ENCODE measurements at regions not wholly inside any gene's neighbourhood (a gene's known extent, or its start where the extent isn't known, plus 50 kb on each side); places are given as distances from the start of the nearest gene placed in this dataset.

DNA sequence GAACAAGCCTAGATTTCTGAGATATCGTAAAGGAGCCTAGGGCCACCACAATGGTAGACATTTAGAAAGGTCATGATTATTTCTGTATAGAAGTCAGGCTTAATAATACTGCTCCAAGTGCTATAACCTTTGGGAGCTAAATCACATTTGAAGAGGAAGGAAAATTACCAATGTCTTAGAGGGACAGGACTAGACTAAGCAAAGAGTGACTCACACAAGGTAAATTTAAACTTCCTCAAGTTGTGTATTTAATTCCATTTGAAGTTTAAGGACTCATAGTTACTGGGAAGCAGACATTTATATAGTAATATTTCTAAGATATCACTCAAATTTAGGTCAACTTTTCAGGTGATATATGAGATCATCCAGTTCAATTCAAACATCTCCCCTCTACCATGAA lies 227.6 kb upstream of the MME start:
- TF ChIP-seq, protein P1, sequence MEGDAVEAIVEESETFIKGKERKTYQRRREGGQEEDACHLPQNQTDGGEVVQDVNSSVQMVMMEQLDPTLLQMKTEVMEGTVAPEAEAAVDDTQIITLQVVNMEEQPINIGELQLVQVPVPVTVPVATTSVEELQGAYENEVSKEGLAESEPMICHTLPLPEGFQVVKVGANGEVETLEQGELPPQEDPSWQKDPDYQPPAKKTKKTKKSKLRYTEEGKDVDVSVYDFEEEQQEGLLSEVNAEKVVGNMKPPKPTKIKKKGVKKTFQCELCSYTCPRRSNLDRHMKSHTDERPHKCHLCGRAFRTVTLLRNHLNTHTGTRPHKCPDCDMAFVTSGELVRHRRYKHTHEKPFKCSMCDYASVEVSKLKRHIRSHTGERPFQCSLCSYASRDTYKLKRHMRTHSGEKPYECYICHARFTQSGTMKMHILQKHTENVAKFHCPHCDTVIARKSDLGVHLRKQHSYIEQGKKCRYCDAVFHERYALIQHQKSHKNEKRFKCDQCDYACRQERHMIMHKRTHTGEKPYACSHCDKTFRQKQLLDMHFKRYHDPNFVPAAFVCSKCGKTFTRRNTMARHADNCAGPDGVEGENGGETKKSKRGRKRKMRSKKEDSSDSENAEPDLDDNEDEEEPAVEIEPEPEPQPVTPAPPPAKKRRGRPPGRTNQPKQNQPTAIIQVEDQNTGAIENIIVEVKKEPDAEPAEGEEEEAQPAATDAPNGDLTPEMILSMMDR (conservative IDR thresholded peaks at IDR 0.05): no peak
- no peak overlapping the region; the same call in 1 of the 2 replicates for H3K27ac ChIP-seq

DNA sequence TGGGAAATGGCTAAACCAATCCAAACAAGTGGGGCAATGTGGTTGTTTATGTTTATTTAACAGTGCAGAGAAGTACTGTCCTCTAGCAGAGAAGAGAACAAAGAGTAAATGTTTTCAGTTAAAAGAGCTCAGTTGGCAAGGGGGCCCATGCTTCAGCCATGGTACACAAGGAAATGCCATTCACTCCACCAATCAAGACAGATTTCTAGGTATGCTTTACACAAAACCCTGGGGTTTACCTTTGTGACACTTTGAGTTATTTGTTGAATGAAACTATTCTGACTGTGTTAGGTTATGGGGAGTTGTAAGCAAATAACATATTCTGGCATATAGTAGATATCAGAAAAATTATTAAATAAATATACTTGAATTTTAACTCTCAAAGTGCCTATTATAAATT lies 228.5 kb upstream of the MME start:
- TF ChIP-seq ZFX (IDR thresholded peaks at IDR 0.05): no peak
- TF ChIP-seq, protein P1 (conservative IDR thresholded peaks at IDR 0.05): no peak
- peak overlapping the region; percentile 71; the same call in 1 of the 2 replicates for H3K27ac ChIP-seq

DNA sequence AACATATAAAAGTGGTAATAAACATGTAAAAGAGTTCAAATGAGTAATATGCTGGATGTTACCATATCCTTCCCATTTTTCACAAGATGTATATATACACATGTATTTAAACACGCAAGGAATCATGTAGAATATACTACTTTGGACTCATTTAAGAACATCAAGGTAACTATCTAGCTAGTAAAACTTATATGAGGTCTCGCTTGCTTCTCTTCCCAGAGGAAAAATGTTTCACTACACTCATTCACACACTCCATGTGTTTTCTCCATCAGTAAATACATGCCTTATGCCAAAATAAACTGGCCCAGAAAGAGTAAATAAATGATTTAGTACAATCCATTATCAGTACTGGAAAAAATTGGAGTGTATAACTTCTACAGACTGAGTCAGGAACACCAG lies 229.2 kb upstream of the MME start:
- peak overlapping the region; percentile 71; the same call in 1 of the 2 replicates for H3K27ac ChIP-seq
- TF ChIP-seq, protein P1 (conservative IDR thresholded peaks at IDR 0.05): no peak
- TF ChIP-seq ZFX (IDR thresholded peaks at IDR 0.05): no peak

DNA sequence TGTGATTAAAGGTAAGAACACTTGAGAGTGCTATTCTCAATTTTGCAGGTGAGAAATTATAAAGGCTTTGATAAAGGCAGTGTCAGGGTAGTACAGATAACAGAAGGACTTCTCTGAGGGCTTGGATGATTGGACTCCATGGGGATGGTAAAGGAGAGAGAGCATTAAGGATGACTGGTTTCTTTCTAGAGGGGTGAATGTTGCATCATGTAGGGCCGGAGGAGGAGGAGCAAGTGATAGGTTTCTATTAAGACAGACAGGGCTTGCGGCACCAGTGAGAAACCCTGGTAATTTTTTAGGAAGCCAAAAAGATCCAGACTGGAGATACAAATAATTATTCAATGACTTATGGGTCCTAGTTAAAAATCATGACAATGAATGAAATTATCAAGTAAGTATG lies 230.7 kb upstream of the MME start:
- TF ChIP-seq, protein P1 (conservative IDR thresholded peaks at IDR 0.05): no peak
- no peak for TF ChIP-seq ZFX (IDR thresholded peaks at IDR 0.05)
- H3K27ac ChIP-seq: no peak overlapping the region; the same call in 1 of the 2 replicates

DNA sequence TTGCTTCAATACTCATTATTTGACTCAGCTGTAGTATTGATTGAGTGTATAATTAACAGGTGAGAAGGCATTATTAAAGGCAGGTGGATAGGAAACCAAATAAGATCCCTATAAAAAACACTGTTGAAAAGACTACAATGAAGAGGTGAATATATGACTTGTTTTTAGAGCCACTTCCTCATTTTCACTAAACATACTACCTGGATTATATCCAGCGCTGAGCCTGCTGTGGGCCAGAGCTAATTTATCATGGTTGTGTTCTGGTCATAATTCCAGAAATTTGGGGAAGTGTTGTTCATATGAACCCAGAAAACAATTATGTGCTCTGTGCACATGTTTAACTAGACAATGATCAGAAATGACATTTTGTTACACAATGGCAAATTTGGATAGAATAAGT lies 235.3 kb upstream of the MME start:
- H3K27ac ChIP-seq: no peak overlapping the region
- TF ChIP-seq, protein P1 (conservative IDR thresholded peaks at IDR 0.05): no peak
- TF ChIP-seq ZFX (IDR thresholded peaks at IDR 0.05): no peak

DNA sequence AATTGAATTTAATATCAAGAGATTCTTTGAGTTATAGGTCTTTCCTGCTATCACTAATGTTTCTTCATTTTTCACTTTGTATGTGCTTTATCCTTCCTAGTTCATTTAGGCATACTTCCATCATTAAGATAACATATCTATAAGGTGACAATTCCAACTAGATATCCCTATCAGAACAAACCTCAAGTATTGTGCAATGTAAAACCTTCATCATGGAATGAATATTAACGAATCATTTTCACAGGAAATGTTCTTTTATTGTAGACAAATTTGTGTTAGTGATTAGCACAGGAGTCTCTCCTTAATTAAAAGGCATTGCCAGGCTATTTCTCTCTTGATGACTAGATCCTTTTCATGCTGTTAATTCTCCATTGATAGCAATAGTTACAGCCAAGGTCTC lies 236.5 kb upstream of the MME start:
- no peak for TF ChIP-seq ZFX (IDR thresholded peaks at IDR 0.05)
- TF ChIP-seq, protein P1 (conservative IDR thresholded peaks at IDR 0.05): no peak
- H3K27ac ChIP-seq: no peak overlapping the region

DNA sequence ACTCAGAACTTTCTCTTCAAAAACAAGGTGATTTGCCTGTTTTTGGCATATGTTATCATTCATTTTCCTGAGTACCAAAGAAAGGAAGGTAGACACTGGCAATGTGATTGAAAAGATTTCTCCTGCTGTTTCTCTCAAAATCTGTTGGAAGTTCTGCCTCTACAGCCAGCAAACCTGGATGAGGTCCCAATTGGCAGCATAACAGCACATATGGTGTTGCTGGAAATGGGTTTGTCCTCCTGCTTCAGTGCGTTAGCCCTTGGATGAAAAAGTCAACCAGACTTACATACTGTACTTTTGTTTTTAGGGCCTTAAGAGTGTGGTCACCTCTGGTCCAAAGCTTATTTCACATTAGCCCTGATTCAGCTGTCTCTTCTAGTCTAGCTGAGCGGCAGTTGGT lies 237.6 kb upstream of the MME start:
- TF ChIP-seq, protein P1 (conservative IDR thresholded peaks at IDR 0.05): no peak
- no peak for TF ChIP-seq ZFX (IDR thresholded peaks at IDR 0.05)
- no peak overlapping the region for H3K27ac ChIP-seq
